HAP-1 (cell line): ENCODE measurements at regions not wholly inside any gene's neighbourhood (a gene's known extent, or its start where the extent isn't known, plus 50 kb on each side); places are given as distances from the start of the nearest gene placed in this dataset.

Experiments
- DNase-seq, 2 experiments: peaks; one replicate each; pipeline ENCODE4 v3.0.0-alpha.2; 2016 to 2020; ENCODE audit warnings: low spot score in 2 of 2
- H3K27me3 ChIP-seq: fragments of 250-450 bp; sonication (Bioruptor Pico); 2 replicates; pipeline ENCODE4 v1.5.1; 2020; ENCODE audit warnings: low read depth, mild to moderate bottlenecking, moderate library complexity
- H3K36me3 ChIP-seq: fragments of 250-450 bp; sonication (Bioruptor Pico); replicated peaks from 2 replicates; pipeline ENCODE4 v1.5.1; 2020; ENCODE audit warnings: mild to moderate bottlenecking
- H3K4me1 ChIP-seq: fragments of 250-450 bp; sonication (Bioruptor Pico); 2 replicates; pipeline ENCODE4 v1.5.1; 2020; ENCODE audit warnings: mild to moderate bottlenecking
- H3K4me3 ChIP-seq: fragments of 250-450 bp; sonication (Bioruptor Pico); 2 replicates; pipeline ENCODE4 v1.5.1; 2020; ENCODE audit warnings: mild to moderate bottlenecking, moderate library complexity
- H3K9me3 ChIP-seq: fragments of 250-450 bp; sonication (Bioruptor Pico); 2 replicates; pipeline ENCODE4 v1.5.1; 2020; ENCODE audit warnings: mild to moderate bottlenecking, moderate library complexity
- in situ Hi-C: fragments of 300-500 bp; cut with MboI; formaldehyde crosslinking; loops from 3 replicates; pipeline ENCODE4 v1.14.3; 2020; ENCODE audit warnings: low sequenced_read_pairs, inconsistent platforms, mixed read lengths

- no peaks in the 10 kb centered on the region for H3K4me1 ChIP-seq
- no peak for DNase-seq
- no peaks in the 10 kb centered on the region for H3K27me3 ChIP-seq
- H3K9me3 ChIP-seq: no peaks in the 10 kb centered on the region
- H3K4me3 ChIP-seq: no peak overlapping the region
- H3K36me3 ChIP-seq: no peaks in the 10 kb centered on the region
- in situ Hi-C loops: no loop called here
These were observed 207.8 kb downstream of the TPBG start for GRCh38 chr6:82571455-82571854.

GRCh38 chr6:82573254-82573972 is 209.8 kb downstream of the TPBG start:
- no peaks in the 10 kb centered on the region for H3K36me3 ChIP-seq
- no peaks in the 10 kb centered on the region for H3K4me1 ChIP-seq
- in situ Hi-C loops: no loop called here
- H3K27me3 ChIP-seq: no peaks in the 10 kb centered on the region
- H3K4me3 ChIP-seq: no peak overlapping the region
- H3K9me3 ChIP-seq: no peaks in the 10 kb centered on the region
- DNase-seq: no peak

- Histone ChIP-seq H3K36me3 (no peaks in the 10 kb centered on the region), H3K4me1 (no peaks in the 10 kb centered on the region), H3K9me3 (no peaks in the 10 kb centered on the region), H3K27me3 (no peaks in the 10 kb centered on the region), H3K4me3 (no peak overlapping the region)
- DNase-seq: no peak
- in situ Hi-C loops: loop anchor here (25.0 kb wide), 1 partner anchor 314 kb away; no protein-coding TSS in a partner anchor
These were observed 212.7 kb downstream of the TPBG start for GRCh38 chr6:82576284-82576683.

GRCh38 chr6:82584194-82584695 is 220.6 kb downstream of the TPBG start:
- H3K27me3 ChIP-seq: 0 out of 2 replicates have a peak, but pooled peaks cover 6% of the 10 kb centered on the region
- in situ Hi-C loops: loop anchor here (25.0 kb wide), 1 partner anchor 322 kb away; no protein-coding TSS in a partner anchor
- DNase-seq: no peak
- H3K4me3 ChIP-seq: no peak overlapping the region
- H3K9me3 ChIP-seq: no peaks in the 10 kb centered on the region
- H3K36me3 ChIP-seq: no peaks in the 10 kb centered on the region
- H3K4me1 ChIP-seq: no peaks in the 10 kb centered on the region

- no peak overlapping the region for H3K4me3 ChIP-seq
- H3K4me1 ChIP-seq: no peaks in the 10 kb centered on the region
- H3K27me3 ChIP-seq: 0 out of 2 replicates have a peak, but pooled peaks cover 6% of the 10 kb centered on the region
- no peaks in the 10 kb centered on the region for H3K36me3 ChIP-seq
- H3K9me3 ChIP-seq: no peaks in the 10 kb centered on the region
- DNase-seq: no peak
- in situ Hi-C loops: loop anchor here (25.0 kb wide), 1 partner anchor 323 kb away; no protein-coding TSS in a partner anchor
These were observed 221.2 kb downstream of the TPBG start for GRCh38 chr6:82584856-82585255.

GRCh38 chr6:82588020-82588419 is 224.4 kb downstream of the TPBG start:
- H3K36me3 ChIP-seq: no peaks in the 10 kb centered on the region
- H3K4me1 ChIP-seq: no peaks in the 10 kb centered on the region
- in situ Hi-C loops: loop anchor here (25.0 kb wide), 1 partner anchor 326 kb away; no protein-coding TSS in a partner anchor
- DNase-seq: no peak
- H3K4me3 ChIP-seq: no peak overlapping the region
- no peaks in the 10 kb centered on the region for H3K9me3 ChIP-seq
- H3K27me3 ChIP-seq: 0 out of 2 replicates have a peak, but pooled peaks cover 6% of the 10 kb centered on the region

GRCh38 chr6:82588859-82589412 is 225.3 kb downstream of the TPBG start:
- no peak for DNase-seq
- no peaks in the 10 kb centered on the region for H3K4me1 ChIP-seq
- H3K9me3 ChIP-seq: no peaks in the 10 kb centered on the region
- in situ Hi-C loops: loop anchor here (25.0 kb wide), 1 partner anchor 327 kb away; no protein-coding TSS in a partner anchor
- H3K27me3 ChIP-seq: 0 out of 2 replicates have a peak, but pooled peaks cover 6% of the 10 kb centered on the region
- no peaks in the 10 kb centered on the region for H3K36me3 ChIP-seq
- H3K4me3 ChIP-seq: no peak overlapping the region

GRCh38 chr6:82589509-82590206 is 226.0 kb downstream of the TPBG start:
- in situ Hi-C loops: loop anchor here (25.0 kb wide), 1 partner anchor 327 kb away; no protein-coding TSS in a partner anchor
- no peak overlapping the region for H3K4me3 ChIP-seq
- H3K27me3 ChIP-seq: 0 out of 2 replicates have a peak, but pooled peaks cover 6% of the 10 kb centered on the region
- peak; percentile 38 to 49 for DNase-seq
- no peaks in the 10 kb centered on the region for H3K9me3 ChIP-seq
- H3K4me1 ChIP-seq: no peaks in the 10 kb centered on the region
- H3K36me3 ChIP-seq: no peaks in the 10 kb centered on the region

- Histone ChIP-seq H3K9me3 (no peaks in the 10 kb centered on the region), H3K36me3 (no peaks in the 10 kb centered on the region), H3K4me3 (no peak overlapping the region), H3K4me1 (no peaks in the 10 kb centered on the region), H3K27me3 (no peaks in the 10 kb centered on the region)
- in situ Hi-C loops: loop anchor here (25.0 kb wide), 1 partner anchor 335 kb away; no protein-coding TSS in a partner anchor
- DNase-seq: no peak
These were observed 233.6 kb downstream of the TPBG start for GRCh38 chr6:82597201-82597600.

- Histone ChIP-seq H3K9me3 (no peaks in the 10 kb centered on the region), H3K4me3 (no peak overlapping the region), H3K4me1 (no peaks in the 10 kb centered on the region), H3K27me3 (no peaks in the 10 kb centered on the region), H3K36me3 (no peaks in the 10 kb centered on the region)
- DNase-seq: no peak
- in situ Hi-C loops: no loop called here
These were observed 239.2 kb downstream of the TPBG start for GRCh38 chr6:82602776-82603175.

- Histone ChIP-seq H3K4me1 (no peaks in the 10 kb centered on the region), H3K27me3 (no peaks in the 10 kb centered on the region), H3K4me3 (no peak overlapping the region), H3K36me3 (no peaks in the 10 kb centered on the region), H3K9me3 (no peaks in the 10 kb centered on the region)
- no peak for DNase-seq
- in situ Hi-C loops: no loop called here
These were observed 240.3 kb downstream of the TPBG start for GRCh38 chr6:82603871-82604270.

GRCh38 chr6:82607998-82608725 is 244.5 kb downstream of the TPBG start:
- no peak for DNase-seq
- Histone ChIP-seq H3K4me3 (no peak overlapping the region), H3K9me3 (no peaks in the 10 kb centered on the region), H3K27me3 (no peaks in the 10 kb centered on the region), H3K36me3 (no peaks in the 10 kb centered on the region), H3K4me1 (no peaks in the 10 kb centered on the region)
- in situ Hi-C loops: no loop called here

GRCh38 chr6:82608781-82609180 is 245.2 kb downstream of the TPBG start:
- in situ Hi-C loops: no loop called here
- no peak for DNase-seq
- H3K4me3 ChIP-seq: no peak overlapping the region

More at GRCh38 chr6:82608781-82609180, 245.2 kb downstream of the TPBG start:
- no peaks in the 10 kb centered on the region for H3K9me3 ChIP-seq
- no peaks in the 10 kb centered on the region for H3K36me3 ChIP-seq
- H3K4me1 ChIP-seq: no peaks in the 10 kb centered on the region
- no peaks in the 10 kb centered on the region for H3K27me3 ChIP-seq
